Liver (tissue), 8 donors: ENCODE measurements at regions not wholly inside any gene's neighbourhood (a gene's known extent, or its start where the extent isn't known, plus 50 kb on each side); places are given as distances from the start of the nearest gene placed in this dataset.

ENCODE experiments used
- DNase-seq: peaks from one replicate; pipeline ENCODE4 v3.0.0-alpha.2; 2017; ENCODE audit warnings: low spot score
- H3K27ac ChIP-seq, 2 donors: one replicate each; pipeline ENCODE4 v1.7.0; 2013; ENCODE audit warnings: inconsistent platforms in 2 of 2, low read length in 2 of 2, control low read depth in 1 of 2, low read depth in 1 of 2, mild to moderate bottlenecking in 1 of 2
- H3K27me3 ChIP-seq, 4 donors: one replicate each; pipeline versions ENCODE4 v1.6.1 to v1.7.0; 2013; ENCODE audit warnings: low read length in 3 of 4, inconsistent platforms in 1 of 4, mild to moderate bottlenecking in 1 of 4, moderate library complexity in 1 of 4; ENCODE audit not compliant: control insufficient read depth in 4 of 4, insufficient read depth in 4 of 4
- H3K36me3 ChIP-seq, 4 donors: one replicate each; pipeline versions ENCODE4 v1.6.1 to v1.7.0; 2013; ENCODE audit warnings: low read length in 3 of 4, mild to moderate bottlenecking in 3 of 4, low read depth in 1 of 4, moderate library complexity in 1 of 4; ENCODE audit not compliant: control insufficient read depth in 4 of 4, insufficient read depth in 3 of 4
- H3K4me1 ChIP-seq, 4 donors: one replicate each; pipeline versions ENCODE4 v1.6.1 to v1.7.0; 2013; ENCODE audit warnings: low read length in 3 of 4, mild to moderate bottlenecking in 3 of 4, moderate library complexity in 1 of 4; ENCODE audit not compliant: control insufficient read depth in 4 of 4, insufficient read depth in 4 of 4
- H3K4me3 ChIP-seq, 3 donors: one replicate each; pipeline versions ENCODE4 v1.6.1 to v1.7.0; 2013; ENCODE audit warnings: low read length in 3 of 3, control low read depth in 1 of 3, low read depth in 1 of 3, mild to moderate bottlenecking in 1 of 3
- H3K9ac ChIP-seq, 2 donors: one replicate each; pipeline ENCODE4 v1.7.0; 2013; ENCODE audit warnings: low read length in 2 of 2, mild to moderate bottlenecking in 2 of 2, moderate library complexity in 2 of 2, control low read depth in 1 of 2, low read depth in 1 of 2
- H3K9me3 ChIP-seq, 4 donors: one replicate each; pipeline versions ENCODE4 v1.6.1 to v1.7.0; 2013; ENCODE audit warnings: low read length in 3 of 4; ENCODE audit not compliant: control insufficient read depth in 4 of 4
- EGR1 ChIP-seq, 2 donors: IDR thresholded peaks; 2 replicates each; pipeline ENCODE4 v1.6.1; 2016 to 2018; ENCODE audit warnings: antibody characterized with exemption in 2 of 2, low read depth in 2 of 2
- FOXA1 ChIP-seq: IDR thresholded peaks from 2 replicates; pipeline ENCODE4 v1.6.1; 2016; ENCODE audit warnings: antibody characterized with exemption
- FOXA2 ChIP-seq: IDR thresholded peaks from 2 replicates; pipeline ENCODE4 v1.6.1; 2016; ENCODE audit warnings: antibody characterized with exemption
- GABPA ChIP-seq, 2 donors: IDR thresholded peaks in 1 of 2; conservative IDR thresholded peaks in 1 of 2; 2 replicates each; pipeline ENCODE4 v1.6.1; 2016; ENCODE audit warnings: antibody characterized with exemption in 2 of 2, mild to moderate bottlenecking in 1 of 2, moderate library complexity in 1 of 2
- HNF4A ChIP-seq, 2 donors: conservative IDR thresholded peaks; 2 replicates each; pipeline ENCODE4 v1.6.1; 2016; ENCODE audit warnings: antibody characterized with exemption in 2 of 2, mild to moderate bottlenecking in 2 of 2
- HNF4G ChIP-seq: IDR thresholded peaks from 2 replicates; pipeline ENCODE4 v1.6.1; 2016; ENCODE audit warnings: antibody characterized with exemption
- JUND ChIP-seq, 2 donors: IDR thresholded peaks; 2 replicates each; pipeline ENCODE4 v1.6.1; 2016; ENCODE audit warnings: antibody characterized with exemption in 2 of 2
- NR2F2 ChIP-seq: IDR thresholded peaks from 2 replicates; pipeline ENCODE4 v1.6.1; 2016; ENCODE audit warnings: antibody characterized with exemption
- RAD21 ChIP-seq, 2 donors: IDR thresholded peaks; 2 replicates each; pipeline ENCODE4 v1.6.1; 2016; ENCODE audit warnings: antibody characterized with exemption in 2 of 2, mild to moderate bottlenecking in 2 of 2
- RXRA ChIP-seq, 2 donors: IDR thresholded peaks; 2 replicates each; pipeline ENCODE4 v1.6.1; 2017 to 2018; ENCODE audit warnings: antibody characterized with exemption in 2 of 2, mild to moderate bottlenecking in 1 of 2
- SP1 ChIP-seq: IDR thresholded peaks from 2 replicates; pipeline ENCODE4 v1.6.1; 2018; ENCODE audit warnings: antibody characterized with exemption, mild to moderate bottlenecking
- TAF1 ChIP-seq: conservative IDR thresholded peaks from 2 replicates; pipeline ENCODE4 v1.6.1; 2016; ENCODE audit warnings: antibody characterized with exemption, mild to moderate bottlenecking
- YY1 ChIP-seq: IDR thresholded peaks from 2 replicates; pipeline ENCODE4 v1.6.1; 2016; ENCODE audit warnings: antibody characterized with exemption, mild to moderate bottlenecking
- WGBS: extraction: QIAGEN DNeasy Blood & Tissue Kit; methylation state at CpG from one replicate; pipeline ENCODE4 v1.1.7; 2013; 5-methylcytosine and 5-hydroxymethylcytosine counted together
- TF ChIP-seq, protein P1 (sequence below): fragments of 150-350 bp; IDR thresholded peaks from 2 replicates; pipeline ENCODE4 v1.5.1; 2017; ENCODE audit warnings: improper control_type of control experiment, low read depth, low read length; ENCODE audit not compliant: missing input control
- TF ChIP-seq, protein P2 (sequence below): IDR thresholded peaks from 2 replicates; pipeline ENCODE4 v1.6.1; 2016; ENCODE audit warnings: antibody characterized with exemption
- TF ChIP-seq, protein P3 (sequence below): IDR thresholded peaks from 2 replicates; pipeline ENCODE4 v1.6.1; 2016; ENCODE audit warnings: antibody characterized with exemption
- TF ChIP-seq, protein P4 (sequence below): IDR thresholded peaks from 2 replicates; pipeline ENCODE4 v1.6.1; 2016; ENCODE audit warnings: antibody characterized with exemption
- TF ChIP-seq, protein P5 (sequence below): IDR thresholded peaks from 2 replicates; pipeline ENCODE4 v1.6.1; 2016; ENCODE audit warnings: antibody characterized with exemption, mild to moderate bottlenecking
- donor health status: healthy.
- donor health status: healthy.
- donor health status: healthy.
- donor health status: healthy.
- donor health status: healthy.

DNA sequence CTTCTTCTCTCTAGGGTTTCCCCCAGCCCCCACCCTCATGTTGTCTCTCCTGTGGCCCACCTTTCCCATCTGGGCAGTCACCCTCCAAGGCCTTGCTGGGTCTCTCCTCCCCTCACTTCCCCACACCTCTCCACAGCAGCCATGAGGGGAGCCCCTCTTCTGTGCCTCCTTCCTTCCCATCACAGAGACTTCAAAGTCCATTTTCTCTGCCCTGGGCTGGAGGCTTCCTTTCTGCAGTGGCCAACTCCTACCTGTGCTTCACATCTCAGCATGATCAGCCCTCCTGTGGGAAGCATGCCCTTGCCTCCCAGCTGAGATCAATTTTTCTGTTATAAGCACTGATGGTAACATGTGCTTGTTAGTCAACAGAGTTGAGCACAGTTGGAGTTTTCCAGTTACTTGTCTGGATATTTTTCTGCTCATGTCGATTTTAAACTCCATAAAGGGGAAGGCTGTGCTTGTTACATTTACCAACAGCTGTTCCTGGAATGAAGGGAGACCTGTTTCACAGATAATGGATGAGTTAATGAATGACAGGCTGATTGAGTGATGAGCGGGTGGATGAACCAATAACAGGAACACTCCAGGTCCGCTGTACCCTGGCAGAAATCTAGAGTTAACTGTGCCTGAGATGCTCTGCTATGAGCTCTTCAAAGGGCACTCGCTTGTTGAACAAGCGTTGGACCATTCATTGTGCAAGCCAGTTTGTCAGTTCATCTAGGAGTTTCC, 71.4 kb upstream of the PRSS58 start:
- H3K9me3 ChIP-seq: no peaks in the 10 kb centered on the region
- H3K36me3 ChIP-seq: no peaks in the 10 kb centered on the region
- no peak overlapping the region for H3K4me3 ChIP-seq
- WGBS: 50% methylated on average over 5 of the region's 5 CpGs
- DNase-seq: no peak
- no peak overlapping the region for H3K9ac ChIP-seq
- no peaks in the 10 kb centered on the region for H3K4me1 ChIP-seq
- peaks cover 0 to 7% (median 0%) of the 10 kb centered on the region in 4 donors for H3K27me3 ChIP-seq
- TF ChIP-seq RXRA (IDR thresholded peaks at IDR 0.05) (no peak), EGR1 (IDR thresholded peaks at IDR 0.05; ENCODE audit: low read depth in 2 of 2) (no peak), HNF4G (no peak), FOXA2 (no peak), SP1 (no peak), HNF4A (conservative IDR thresholded peaks at IDR 0.05) (no peak), TAF1 (no peak)
- TF ChIP-seq, protein P1, sequence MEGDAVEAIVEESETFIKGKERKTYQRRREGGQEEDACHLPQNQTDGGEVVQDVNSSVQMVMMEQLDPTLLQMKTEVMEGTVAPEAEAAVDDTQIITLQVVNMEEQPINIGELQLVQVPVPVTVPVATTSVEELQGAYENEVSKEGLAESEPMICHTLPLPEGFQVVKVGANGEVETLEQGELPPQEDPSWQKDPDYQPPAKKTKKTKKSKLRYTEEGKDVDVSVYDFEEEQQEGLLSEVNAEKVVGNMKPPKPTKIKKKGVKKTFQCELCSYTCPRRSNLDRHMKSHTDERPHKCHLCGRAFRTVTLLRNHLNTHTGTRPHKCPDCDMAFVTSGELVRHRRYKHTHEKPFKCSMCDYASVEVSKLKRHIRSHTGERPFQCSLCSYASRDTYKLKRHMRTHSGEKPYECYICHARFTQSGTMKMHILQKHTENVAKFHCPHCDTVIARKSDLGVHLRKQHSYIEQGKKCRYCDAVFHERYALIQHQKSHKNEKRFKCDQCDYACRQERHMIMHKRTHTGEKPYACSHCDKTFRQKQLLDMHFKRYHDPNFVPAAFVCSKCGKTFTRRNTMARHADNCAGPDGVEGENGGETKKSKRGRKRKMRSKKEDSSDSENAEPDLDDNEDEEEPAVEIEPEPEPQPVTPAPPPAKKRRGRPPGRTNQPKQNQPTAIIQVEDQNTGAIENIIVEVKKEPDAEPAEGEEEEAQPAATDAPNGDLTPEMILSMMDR: no peak
- TF ChIP-seq, protein P2, sequence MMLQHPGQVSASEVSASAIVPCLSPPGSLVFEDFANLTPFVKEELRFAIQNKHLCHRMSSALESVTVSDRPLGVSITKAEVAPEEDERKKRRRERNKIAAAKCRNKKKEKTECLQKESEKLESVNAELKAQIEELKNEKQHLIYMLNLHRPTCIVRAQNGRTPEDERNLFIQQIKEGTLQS: no peak
- TF ChIP-seq, protein P3, sequence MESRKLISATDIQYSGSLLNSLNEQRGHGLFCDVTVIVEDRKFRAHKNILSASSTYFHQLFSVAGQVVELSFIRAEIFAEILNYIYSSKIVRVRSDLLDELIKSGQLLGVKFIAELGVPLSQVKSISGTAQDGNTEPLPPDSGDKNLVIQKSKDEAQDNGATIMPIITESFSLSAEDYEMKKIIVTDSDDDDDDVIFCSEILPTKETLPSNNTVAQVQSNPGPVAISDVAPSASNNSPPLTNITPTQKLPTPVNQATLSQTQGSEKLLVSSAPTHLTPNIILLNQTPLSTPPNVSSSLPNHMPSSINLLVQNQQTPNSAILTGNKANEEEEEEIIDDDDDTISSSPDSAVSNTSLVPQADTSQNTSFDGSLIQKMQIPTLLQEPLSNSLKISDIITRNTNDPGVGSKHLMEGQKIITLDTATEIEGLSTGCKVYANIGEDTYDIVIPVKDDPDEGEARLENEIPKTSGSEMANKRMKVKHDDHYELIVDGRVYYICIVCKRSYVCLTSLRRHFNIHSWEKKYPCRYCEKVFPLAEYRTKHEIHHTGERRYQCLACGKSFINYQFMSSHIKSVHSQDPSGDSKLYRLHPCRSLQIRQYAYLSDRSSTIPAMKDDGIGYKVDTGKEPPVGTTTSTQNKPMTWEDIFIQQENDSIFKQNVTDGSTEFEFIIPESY: no peak
- H3K27ac ChIP-seq: no peak overlapping the region

DNA sequence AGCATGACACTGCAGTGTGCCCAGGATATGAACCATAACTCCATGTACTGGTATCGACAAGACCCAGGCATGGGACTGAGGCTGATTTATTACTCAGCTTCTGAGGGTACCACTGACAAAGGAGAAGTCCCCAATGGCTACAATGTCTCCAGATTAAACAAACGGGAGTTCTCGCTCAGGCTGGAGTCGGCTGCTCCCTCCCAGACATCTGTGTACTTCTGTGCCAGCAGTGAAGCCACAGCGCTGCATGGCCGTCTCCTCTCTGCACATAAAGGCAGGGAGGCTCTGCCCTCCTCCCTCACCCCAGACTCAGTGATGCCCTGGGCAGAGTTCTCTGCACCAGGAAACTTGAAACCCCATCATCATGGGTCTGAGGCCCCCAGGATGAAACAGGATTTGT, 70.7 kb upstream of the PRSS58 start:
- Histone ChIP-seq H3K4me3 (no peak overlapping the region), H3K4me1 (no peaks in the 10 kb centered on the region), H3K36me3 (no peaks in the 10 kb centered on the region), H3K9me3 (no peaks in the 10 kb centered on the region), H3K27me3 (peaks cover 0 to 7% (median 0%) of the 10 kb centered on the region in 4 donors), H3K27ac (no peak overlapping the region), H3K9ac (no peak overlapping the region)
- no peak for TF ChIP-seq EGR1 (IDR thresholded peaks at IDR 0.05; ENCODE audit: low read depth in 2 of 2)
- no peak for TF ChIP-seq TAF1
- TF ChIP-seq, protein P4, sequence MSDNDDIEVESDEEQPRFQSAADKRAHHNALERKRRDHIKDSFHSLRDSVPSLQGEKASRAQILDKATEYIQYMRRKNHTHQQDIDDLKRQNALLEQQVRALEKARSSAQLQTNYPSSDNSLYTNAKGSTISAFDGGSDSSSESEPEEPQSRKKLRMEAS: no peak
- no peak for TF ChIP-seq NR2F2
- TF ChIP-seq, protein P5, sequence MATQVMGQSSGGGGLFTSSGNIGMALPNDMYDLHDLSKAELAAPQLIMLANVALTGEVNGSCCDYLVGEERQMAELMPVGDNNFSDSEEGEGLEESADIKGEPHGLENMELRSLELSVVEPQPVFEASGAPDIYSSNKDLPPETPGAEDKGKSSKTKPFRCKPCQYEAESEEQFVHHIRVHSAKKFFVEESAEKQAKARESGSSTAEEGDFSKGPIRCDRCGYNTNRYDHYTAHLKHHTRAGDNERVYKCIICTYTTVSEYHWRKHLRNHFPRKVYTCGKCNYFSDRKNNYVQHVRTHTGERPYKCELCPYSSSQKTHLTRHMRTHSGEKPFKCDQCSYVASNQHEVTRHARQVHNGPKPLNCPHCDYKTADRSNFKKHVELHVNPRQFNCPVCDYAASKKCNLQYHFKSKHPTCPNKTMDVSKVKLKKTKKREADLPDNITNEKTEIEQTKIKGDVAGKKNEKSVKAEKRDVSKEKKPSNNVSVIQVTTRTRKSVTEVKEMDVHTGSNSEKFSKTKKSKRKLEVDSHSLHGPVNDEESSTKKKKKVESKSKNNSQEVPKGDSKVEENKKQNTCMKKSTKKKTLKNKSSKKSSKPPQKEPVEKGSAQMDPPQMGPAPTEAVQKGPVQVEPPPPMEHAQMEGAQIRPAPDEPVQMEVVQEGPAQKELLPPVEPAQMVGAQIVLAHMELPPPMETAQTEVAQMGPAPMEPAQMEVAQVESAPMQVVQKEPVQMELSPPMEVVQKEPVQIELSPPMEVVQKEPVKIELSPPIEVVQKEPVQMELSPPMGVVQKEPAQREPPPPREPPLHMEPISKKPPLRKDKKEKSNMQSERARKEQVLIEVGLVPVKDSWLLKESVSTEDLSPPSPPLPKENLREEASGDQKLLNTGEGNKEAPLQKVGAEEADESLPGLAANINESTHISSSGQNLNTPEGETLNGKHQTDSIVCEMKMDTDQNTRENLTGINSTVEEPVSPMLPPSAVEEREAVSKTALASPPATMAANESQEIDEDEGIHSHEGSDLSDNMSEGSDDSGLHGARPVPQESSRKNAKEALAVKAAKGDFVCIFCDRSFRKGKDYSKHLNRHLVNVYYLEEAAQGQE: no peak
- no peak for TF ChIP-seq GABPA (IDR thresholded peaks at IDR 0.05 in 1 of 2, conservative IDR thresholded peaks at IDR 0.05 in 1 of 2)
- TF ChIP-seq YY1: no peak
- TF ChIP-seq SP1: no peak
- no peak for TF ChIP-seq RAD21 (IDR thresholded peaks at IDR 0.05)
- TF ChIP-seq JUND (IDR thresholded peaks at IDR 0.05): no peak
- no peak for TF ChIP-seq RXRA (IDR thresholded peaks at IDR 0.05)
- no peak for TF ChIP-seq FOXA1
- TF ChIP-seq, protein P3: no peak
- TF ChIP-seq, protein P1: no peak
- no peak for DNase-seq
- 62% methylated on average over 6 of the region's 6 CpGs for WGBS
